OCI-LY3 (cell line): ENCODE measurements at regions not wholly inside any gene's neighbourhood (a gene's known extent, or its start where the extent isn't known, plus 50 kb on each side); places are given as distances from the start of the nearest gene placed in this dataset.

ENCODE experiments used
- H2AFZ ChIP-seq: fragments of 200-600, 300-600 bp; shearing (Covaris generic); 2 replicates; pipeline ENCODE4 v1.6.0; 2014; ENCODE audit warnings: antibody characterized with exemption, low read depth, low read length
- H3K27ac ChIP-seq: fragments of 200-600, 300-600 bp; sonication (generic); 2 replicates; pipeline ENCODE4 v1.5.1; 2014; ENCODE audit warnings: mild to moderate bottlenecking, low read length, moderate library complexity, mixed read lengths
- H3K27me3 ChIP-seq: fragments of 200-600, 300-600 bp; sonication (generic); 2 replicates; pipeline ENCODE4 v1.6.1; 2014; ENCODE audit warnings: low read depth, low read length, mixed read lengths
- H3K36me3 ChIP-seq: fragments of 200-600, 300-600 bp; sonication (generic); replicated peaks from 2 replicates; pipeline ENCODE3; 2014; ENCODE audit warnings: low read depth, low read length, mixed read lengths
- H3K4me1 ChIP-seq: fragments of 300-600, 200-600 bp; sonication (generic); 2 replicates; pipeline ENCODE4 v1.6.1; 2014; ENCODE audit warnings: low read length, mixed read lengths
- H3K4me2 ChIP-seq: fragments of 200-600, 300-600 bp; sonication (generic); 2 replicates; pipeline ENCODE4 v1.6.1; 2014; ENCODE audit warnings: low read length, mixed read lengths
- H3K4me3 ChIP-seq: fragments of 300-600, 200-600 bp; sonication (generic); 2 replicates; pipeline ENCODE4 v1.5.1; 2014; ENCODE audit warnings: antibody characterized with exemption, mild to moderate bottlenecking, low read length, moderate library complexity
- H3K79me2 ChIP-seq: fragments of 300-600, 200-600 bp; shearing (Covaris generic); 2 replicates; pipeline ENCODE4 v1.6.1; 2014; ENCODE audit warnings: mild to moderate bottlenecking, low read length, mixed read lengths
- H3K9ac ChIP-seq: fragments of 300-600, 200-600 bp; shearing (Covaris generic); 2 replicates; pipeline ENCODE4 v1.6.0; 2014; ENCODE audit warnings: mild to moderate bottlenecking, low read length, moderate library complexity
- H3K9me3 ChIP-seq: fragments of 200-600, 300-600 bp; shearing (Covaris generic); 2 replicates; pipeline ENCODE4 v1.6.1; 2014; ENCODE audit warnings: low read length, mixed read lengths; ENCODE audit not compliant: insufficient read depth
- H4K20me1 ChIP-seq: fragments of 200-600, 300-600 bp; sonication (generic); 2 replicates; pipeline ENCODE4 v1.6.1; 2016; ENCODE audit warnings: low read length, mixed read lengths; ENCODE audit not compliant: insufficient read depth
- EZH2phosphoT487 ChIP-seq: fragments of 200-600 bp; shearing (Covaris generic); IDR thresholded peaks from 2 replicates; pipeline ENCODE4 v1.6.1; 2018; ENCODE audit warnings: antibody characterized with exemption, mixed run types, low read depth
- TF ChIP-seq, protein P1 (sequence below): fragments of 200-600, 300-600 bp; sonication (generic); IDR thresholded peaks from 2 replicates; pipeline ENCODE4 v1.5.1; 2014; ENCODE audit warnings: antibody characterized with exemption, low read length, low read depth

GRCh38 chr15:81434851-81435250 lies 60.8 kb upstream of the TMC3 start:
- Histone ChIP-seq H4K20me1 (no peaks in the 10 kb centered on the region), H3K27ac (no peak overlapping the region), H3K9ac (no peak overlapping the region), H3K9me3 (no peaks in the 10 kb centered on the region), H3K4me1 (no peaks in the 10 kb centered on the region), H3K79me2 (no peaks in the 10 kb centered on the region), H2AFZ (no peak overlapping the region), H3K4me2 (no peak overlapping the region), H3K27me3 (peaks cover 41% of the 10 kb centered on the region), H3K36me3 (no peaks in the 10 kb centered on the region), H3K4me3 (no peak overlapping the region)
- TF ChIP-seq, protein P1, sequence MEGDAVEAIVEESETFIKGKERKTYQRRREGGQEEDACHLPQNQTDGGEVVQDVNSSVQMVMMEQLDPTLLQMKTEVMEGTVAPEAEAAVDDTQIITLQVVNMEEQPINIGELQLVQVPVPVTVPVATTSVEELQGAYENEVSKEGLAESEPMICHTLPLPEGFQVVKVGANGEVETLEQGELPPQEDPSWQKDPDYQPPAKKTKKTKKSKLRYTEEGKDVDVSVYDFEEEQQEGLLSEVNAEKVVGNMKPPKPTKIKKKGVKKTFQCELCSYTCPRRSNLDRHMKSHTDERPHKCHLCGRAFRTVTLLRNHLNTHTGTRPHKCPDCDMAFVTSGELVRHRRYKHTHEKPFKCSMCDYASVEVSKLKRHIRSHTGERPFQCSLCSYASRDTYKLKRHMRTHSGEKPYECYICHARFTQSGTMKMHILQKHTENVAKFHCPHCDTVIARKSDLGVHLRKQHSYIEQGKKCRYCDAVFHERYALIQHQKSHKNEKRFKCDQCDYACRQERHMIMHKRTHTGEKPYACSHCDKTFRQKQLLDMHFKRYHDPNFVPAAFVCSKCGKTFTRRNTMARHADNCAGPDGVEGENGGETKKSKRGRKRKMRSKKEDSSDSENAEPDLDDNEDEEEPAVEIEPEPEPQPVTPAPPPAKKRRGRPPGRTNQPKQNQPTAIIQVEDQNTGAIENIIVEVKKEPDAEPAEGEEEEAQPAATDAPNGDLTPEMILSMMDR = no peak
- no peak for TF ChIP-seq EZH2phosphoT487

DNA sequence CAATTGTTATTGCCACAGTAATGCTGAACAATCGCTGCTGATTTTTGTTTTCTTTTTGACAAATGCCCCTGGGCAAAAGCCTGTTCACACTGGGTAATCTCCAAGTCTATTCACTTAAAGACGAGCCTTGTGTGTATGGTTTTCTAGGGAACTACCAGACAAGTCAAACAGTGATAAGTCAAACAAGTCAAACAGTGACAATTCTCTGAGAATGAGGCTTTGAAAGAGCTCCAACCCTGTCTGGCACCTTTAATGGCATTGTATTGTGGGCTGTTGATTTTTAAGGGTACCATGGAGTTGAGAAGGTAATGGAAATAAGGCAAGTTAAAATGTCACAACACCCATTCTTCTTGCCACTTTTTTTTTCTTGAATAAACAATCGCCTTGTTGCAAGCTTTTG lies 59.4 kb upstream of the TMC3 start:
- H3K36me3 ChIP-seq = no peaks in the 10 kb centered on the region
- H3K9ac ChIP-seq = no peak overlapping the region
- H3K9me3 ChIP-seq = no peaks in the 10 kb centered on the region
- no peaks in the 10 kb centered on the region for H4K20me1 ChIP-seq
- TF ChIP-seq EZH2phosphoT487 = no peak
- TF ChIP-seq, protein P1 = no peak
- H3K79me2 ChIP-seq = no peaks in the 10 kb centered on the region
- no peak overlapping the region for H3K4me3 ChIP-seq
- no peak overlapping the region for H2AFZ ChIP-seq
- H3K27me3 ChIP-seq = peaks cover 38% of the 10 kb centered on the region
- no peak overlapping the region for H3K27ac ChIP-seq
- no peak overlapping the region for H3K4me2 ChIP-seq
- no peaks in the 10 kb centered on the region for H3K4me1 ChIP-seq

DNA sequence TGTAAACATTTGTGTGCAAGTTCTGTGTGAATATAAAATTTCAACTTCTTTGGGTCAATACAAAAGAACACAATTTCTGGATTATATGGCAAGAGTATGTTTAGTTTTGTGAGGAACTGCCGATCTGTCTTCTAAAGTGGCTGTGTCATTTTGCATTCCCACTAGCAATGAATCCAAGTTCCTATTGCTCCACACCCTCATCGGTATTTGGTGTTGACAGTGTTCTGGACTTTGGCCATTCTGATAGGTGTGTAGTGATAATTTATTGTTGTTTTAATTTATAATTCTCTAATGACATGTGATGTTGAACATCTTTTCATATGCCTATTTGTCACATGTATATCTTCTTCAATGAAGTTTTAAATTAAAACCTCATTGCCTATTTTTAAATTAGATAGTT lies 58.2 kb upstream of the TMC3 start:
- no peak overlapping the region for H3K9ac ChIP-seq
- no peak overlapping the region for H3K4me2 ChIP-seq
- TF ChIP-seq, protein P1 = no peak
- no peaks in the 10 kb centered on the region for H4K20me1 ChIP-seq
- no peak overlapping the region for H2AFZ ChIP-seq
- H3K79me2 ChIP-seq = no peaks in the 10 kb centered on the region
- H3K36me3 ChIP-seq = no peaks in the 10 kb centered on the region
- H3K4me1 ChIP-seq = no peaks in the 10 kb centered on the region
- no peak overlapping the region for H3K27ac ChIP-seq
- H3K27me3 ChIP-seq = peaks cover 45% of the 10 kb centered on the region
- no peaks in the 10 kb centered on the region for H3K9me3 ChIP-seq
- H3K4me3 ChIP-seq = no peak overlapping the region

DNA sequence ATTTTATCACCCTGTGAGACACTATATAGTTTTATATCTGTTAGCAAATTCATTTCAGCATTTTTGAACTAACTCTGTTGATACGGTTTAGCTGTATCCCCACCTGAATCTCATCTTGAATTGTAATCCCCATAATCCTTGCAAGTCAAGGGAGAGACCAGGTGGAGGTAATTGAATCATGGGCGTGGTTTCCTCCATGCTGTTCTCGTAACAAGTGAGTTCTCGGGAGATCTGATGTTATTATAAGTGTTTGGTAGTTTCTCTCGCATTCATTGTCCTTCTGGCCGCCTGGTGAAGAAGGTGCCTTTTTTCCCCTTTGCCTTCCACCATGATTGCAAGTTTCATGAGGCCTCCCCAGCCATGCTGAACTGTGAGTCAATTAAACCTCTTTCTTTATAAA lies 53.2 kb upstream of the TMC3 start:
- Histone ChIP-seq H3K4me2 (no peak overlapping the region), H3K79me2 (no peaks in the 10 kb centered on the region), H3K27ac (no peak overlapping the region), H3K9me3 (no peaks in the 10 kb centered on the region), H4K20me1 (no peaks in the 10 kb centered on the region), H3K4me1 (no peaks in the 10 kb centered on the region), H3K9ac (no peak overlapping the region), H3K27me3 (peaks cover 13% of the 10 kb centered on the region), H3K4me3 (no peak overlapping the region), H2AFZ (no peak overlapping the region), H3K36me3 (no peaks in the 10 kb centered on the region)
- no peak for TF ChIP-seq EZH2phosphoT487
- TF ChIP-seq, protein P1 = no peak
